ENCODE measurements at regions not wholly inside any gene's neighbourhood (a gene's known extent, or its start where the extent isn't known, plus 50 kb on each side); places are given as distances from the start of the nearest gene placed in this dataset.
"Not testable (repeated sequence)": the region's sequence is repeated elsewhere in the genome, so short reads cannot be mapped to it uniquely, and the experiment has no call there.

- peak; percentile 34 for DNase-seq
Observed at GRCh38 chr19:28169168-28169887, 1043.6 kb downstream of the UQCRFS1 start.

GRCh38 chr19:28168557-28168956 lies 1044.4 kb downstream of the UQCRFS1 start:
- no peak for DNase-seq

GRCh38 chr19:28166025-28166424 lies 1046.9 kb downstream of the UQCRFS1 start:
- DNase-seq: no peak

GRCh38 chr19:28164214-28164613 lies 1048.7 kb downstream of the UQCRFS1 start:
- no peak for DNase-seq

- no peak for DNase-seq
Observed at GRCh38 chr19:28159065-28159464, 1053.9 kb downstream of the UQCRFS1 start.

- DNase-seq: no peak
Observed at GRCh38 chr19:28155265-28155664, 1057.7 kb downstream of the UQCRFS1 start.

- DNase-seq: no peak
Observed at GRCh38 chr19:28154077-28154476, 1058.9 kb downstream of the UQCRFS1 start.

GRCh38 chr19:28153123-28153522 lies 1059.8 kb downstream of the UQCRFS1 start:
- no peak for DNase-seq

- DNase-seq: no peak
Observed at GRCh38 chr19:28152195-28152594, 1060.8 kb downstream of the UQCRFS1 start.

GRCh38 chr19:28150129-28150528 lies 1062.8 kb downstream of the UQCRFS1 start:
- DNase-seq: no peak

- no peak for DNase-seq
Observed at GRCh38 chr19:28148554-28148953, 1064.4 kb downstream of the UQCRFS1 start.

- DNase-seq: no peak
Observed at GRCh38 chr19:28142258-28142657, 1070.7 kb downstream of the UQCRFS1 start.

GRCh38 chr19:28140201-28140600 lies 1072.8 kb downstream of the UQCRFS1 start:
- no peak for DNase-seq

- DNase-seq: no peak
Observed at GRCh38 chr19:28137772-28138171, 1075.2 kb downstream of the UQCRFS1 start.

- no peak for DNase-seq
Observed at GRCh38 chr19:28136796-28137195, 1076.2 kb downstream of the UQCRFS1 start.

- no peak for DNase-seq
Observed at GRCh38 chr19:28135825-28136224, 1077.1 kb downstream of the UQCRFS1 start.

- DNase-seq: no peak
Observed at GRCh38 chr19:28134311-28134710, 1078.6 kb downstream of the UQCRFS1 start.

GRCh38 chr19:28130881-28131280 lies 1082.1 kb downstream of the UQCRFS1 start:
- DNase-seq: not testable (repeated sequence)

GRCh38 chr19:28130066-28130511 lies 1082.9 kb downstream of the UQCRFS1 start:
- DNase-seq: no peak

- no peak for DNase-seq
Observed at GRCh38 chr19:28128341-28128740, 1084.6 kb downstream of the UQCRFS1 start.

- no peak for DNase-seq
Observed at GRCh38 chr19:28126135-28126898, 1086.6 kb downstream of the UQCRFS1 start.

GRCh38 chr19:28122734-28123133 lies 1090.2 kb downstream of the UQCRFS1 start:
- DNase-seq: no peak

GRCh38 chr19:28118235-28118634 lies 1094.7 kb downstream of the UQCRFS1 start:
- no peak for DNase-seq

- DNase-seq: no peak
Observed at GRCh38 chr19:28117143-28117542, 1095.8 kb downstream of the UQCRFS1 start.

Measured in left hindlimb (tissue), 1 donor.